DND-41 (cell line): ENCODE measurements at regions not wholly inside any gene's neighbourhood (a gene's known extent, or its start where the extent isn't known, plus 50 kb on each side); places are given as distances from the start of the nearest gene placed in this dataset.

Experiments used
- CTCF ChIP-seq: IDR thresholded peaks from 2 replicates; pipeline ENCODE4 v1.5.1; 2012; ENCODE audit warnings: borderline replicate concordance, low read length, moderate library complexity, mild to moderate bottlenecking; ENCODE audit not compliant: poor library complexity, severe bottlenecking; ENCODE audit errors: extremely low read depth
- EZH2 ChIP-seq: IDR thresholded peaks from 3 replicates; pipeline ENCODE4 v1.6.1; 2012; ENCODE audit warnings: borderline replicate concordance, low read depth, mild to moderate bottlenecking, moderate library complexity, low read length, inconsistent platforms; ENCODE audit not compliant: severe bottlenecking

- TF ChIP-seq CTCF (no peak), EZH2 (no peak)
Observed at GRCh38 chr18:37684590-37684989, 119.0 kb upstream of the CELF4 start.
